PC-9 (cell line): ENCODE measurements at regions not wholly inside any gene's neighbourhood (a gene's known extent, or its start where the extent isn't known, plus 50 kb on each side); places are given as distances from the start of the nearest gene placed in this dataset.

Experiments used
- CTCF ChIP-seq: fragments of 200-600 bp; sonication (generic); conservative IDR thresholded peaks from 2 replicates; pipeline ENCODE4 v1.6.1; 2017; ENCODE audit warnings: mixed run types, antibody characterized with exemption, mild to moderate bottlenecking, moderate library complexity
- EZH2 ChIP-seq: fragments of 200-600 bp; sonication (generic); IDR thresholded peaks from 2 replicates; pipeline ENCODE4 v1.8.0; 2017; ENCODE audit warnings: antibody characterized with exemption, low read depth

- TF ChIP-seq CTCF (no peak), EZH2 (no peak)
Observed at GRCh38 chr15:93758824-93759223, 472.5 kb upstream of the MCTP2 start.
